DMS114 treated with DMSO at 0.1 percent for 48 hours (cell line): ENCODE measurements at regions not wholly inside any gene's neighbourhood (a gene's known extent, or its start where the extent isn't known, plus 50 kb on each side); places are given as distances from the start of the nearest gene placed in this dataset.

Source experiments
- DNase-seq: peaks from one replicate; lab custom pipeline; 2025; ENCODE audit not compliant: unreplicated experiment; lab: John Stamatoyannopoulos, UW

- no peak for DNase-seq
Measured at GRCh38 chr3:194003114-194004057, 132.6 kb upstream of the HES1 start.

DNA sequence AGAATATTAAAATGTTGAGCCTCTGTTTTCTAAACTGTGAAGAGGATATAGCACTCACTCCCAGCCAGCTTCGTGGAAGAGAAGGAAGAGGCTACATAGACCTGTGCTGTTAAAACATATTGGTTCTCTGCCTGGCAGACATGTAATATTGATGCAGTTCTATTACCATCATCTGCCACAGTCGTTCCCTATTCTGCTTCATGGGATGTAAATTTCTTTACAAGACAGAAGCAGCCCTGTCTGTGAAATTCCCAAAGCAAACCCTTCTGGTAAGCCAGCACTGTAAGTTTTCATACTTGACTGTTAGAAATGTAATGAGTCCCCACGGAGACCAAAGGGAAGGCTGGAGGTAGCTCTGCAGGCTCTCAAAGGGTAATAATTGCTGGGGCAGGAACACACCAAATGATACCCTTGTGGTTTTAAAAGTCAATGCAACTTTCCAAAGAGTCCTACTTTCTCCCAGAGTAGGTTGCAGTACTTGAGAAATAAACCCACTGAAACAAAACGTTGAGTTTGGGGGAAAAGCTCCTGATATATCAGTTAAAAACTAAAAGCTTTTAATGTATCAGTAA lies 129.9 kb upstream of the HES1 start:
- no peak for DNase-seq

GRCh38 chr3:194007592-194008337 lies 128.2 kb upstream of the HES1 start:
- DNase-seq, result no peak

GRCh38 chr3:194009019-194009418 lies 126.9 kb upstream of the HES1 start:
- DNase-seq, result no peak

- DNase-seq, result no peak
Measured at GRCh38 chr3:194009892-194010533, 125.9 kb upstream of the HES1 start.

- DNase-seq, result no peak
Measured at GRCh38 chr3:194011807-194012206, 124.1 kb upstream of the HES1 start.

- DNase-seq, result no peak
Measured at GRCh38 chr3:194013928-194014327, 122.0 kb upstream of the HES1 start.

DNA sequence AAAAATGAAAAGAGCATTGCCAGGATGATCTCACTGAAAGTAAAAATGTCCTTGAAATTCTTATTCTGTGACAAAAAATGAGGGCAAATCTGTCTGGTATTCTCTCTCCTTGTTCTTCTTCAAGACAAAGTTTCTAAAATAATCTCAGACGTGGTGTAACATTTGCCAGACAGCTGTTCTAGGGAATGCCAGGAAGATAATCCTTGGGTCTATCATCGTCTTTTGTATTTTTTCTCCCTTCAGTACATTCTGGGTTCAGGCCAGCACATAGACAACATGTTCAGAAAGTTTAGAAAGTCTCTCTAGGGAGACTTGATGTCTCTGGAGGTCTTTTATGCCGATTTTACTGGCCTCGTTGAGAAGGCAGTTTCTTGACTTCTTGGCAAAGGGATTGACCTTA lies 121.2 kb upstream of the HES1 start:
- DNase-seq, result no peak

- DNase-seq, result no peak
Measured at GRCh38 chr3:194019398-194020165, 116.4 kb upstream of the HES1 start.

DNA sequence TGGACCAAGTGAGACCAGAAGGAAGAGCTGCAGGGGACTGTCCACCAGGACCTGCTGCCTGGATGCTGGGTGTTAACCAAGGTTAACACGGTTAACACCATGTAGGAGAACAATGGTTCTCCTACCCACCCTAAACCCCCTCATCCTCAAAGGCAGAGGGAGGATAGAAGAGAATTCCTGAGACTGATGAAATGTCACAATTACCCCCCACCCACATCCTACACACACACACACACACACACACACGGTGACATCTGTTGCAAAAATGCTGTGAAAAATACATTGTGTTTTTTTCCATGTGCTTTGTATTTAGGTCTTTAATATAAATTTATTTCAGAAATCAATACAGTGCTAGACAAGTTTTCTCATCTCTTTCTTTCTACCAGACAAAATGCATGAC lies 113.9 kb upstream of the HES1 start:
- no peak for DNase-seq

DNA sequence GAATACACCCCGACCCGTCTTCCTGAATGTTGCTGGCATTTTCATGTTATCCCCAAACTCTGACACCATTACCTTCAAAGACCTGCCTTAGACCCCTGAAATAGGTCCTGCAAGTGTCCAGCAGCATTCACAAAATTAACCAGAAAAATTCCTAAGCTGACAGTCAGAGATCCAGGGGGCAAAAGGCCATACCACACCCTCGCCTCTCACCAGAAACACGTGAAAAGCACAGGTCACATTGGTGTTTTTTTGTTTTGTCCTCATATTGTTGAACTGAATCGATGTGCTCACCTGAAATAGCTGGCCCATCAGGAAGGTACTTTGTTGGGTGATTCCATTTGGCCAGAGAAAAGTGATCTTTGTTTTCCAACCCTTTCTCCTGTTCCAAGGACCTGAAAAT lies 113.1 kb upstream of the HES1 start:
- DNase-seq, result no peak

- no peak for DNase-seq
Measured at GRCh38 chr3:194023501-194024280, 112.3 kb upstream of the HES1 start.

GRCh38 chr3:194025119-194025518 lies 110.8 kb upstream of the HES1 start:
- no peak for DNase-seq

GRCh38 chr3:194025951-194026350 lies 110.0 kb upstream of the HES1 start:
- DNase-seq, result no peak

DNA sequence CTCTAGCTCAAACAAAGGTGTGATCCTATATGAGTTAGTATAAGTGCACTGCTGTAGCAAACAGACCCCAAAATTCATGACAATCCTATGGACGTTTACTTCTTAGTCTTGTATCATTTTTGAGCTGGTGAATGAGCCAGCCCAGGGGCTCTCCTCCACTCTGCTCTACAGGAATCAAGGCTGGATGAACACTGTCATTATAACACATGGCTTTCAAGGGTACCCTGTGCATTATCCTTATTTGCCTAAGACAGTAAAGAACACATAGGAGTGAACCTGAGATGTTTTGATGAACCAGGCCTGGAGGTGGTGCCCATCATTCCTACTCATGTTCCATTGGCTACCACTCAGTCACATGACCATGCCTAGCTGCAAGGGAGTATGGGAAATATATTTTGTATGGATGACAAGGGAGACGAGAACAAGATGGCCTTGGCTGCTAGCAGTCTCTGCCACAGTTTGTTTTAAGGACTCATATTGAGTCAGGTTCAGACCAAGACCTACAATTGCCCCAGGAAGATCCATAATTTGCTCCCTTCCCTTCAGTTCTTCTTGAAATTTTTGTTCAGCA lies 107.4 kb upstream of the HES1 start:
- DNase-seq, result no peak

DNA sequence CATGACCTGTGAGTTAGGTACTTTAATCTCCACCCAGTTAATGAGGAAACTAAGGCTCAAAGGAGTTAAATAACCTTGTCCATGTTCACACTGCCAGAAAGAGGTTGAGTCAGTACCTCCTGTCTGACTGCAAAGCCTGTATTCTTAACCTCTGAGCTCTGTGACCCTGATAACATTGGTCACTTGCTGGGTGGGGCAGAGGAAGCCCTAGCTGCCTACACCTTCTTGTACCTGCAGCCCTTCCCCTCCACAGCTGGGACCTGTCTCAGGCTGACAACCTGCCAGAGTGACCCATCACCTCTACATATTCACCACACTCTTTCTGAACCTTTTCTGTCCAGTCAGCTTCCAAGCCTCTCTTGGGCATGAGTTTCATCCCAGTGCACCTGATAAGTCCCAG lies 106.1 kb upstream of the HES1 start:
- DNase-seq, result no peak

DNA sequence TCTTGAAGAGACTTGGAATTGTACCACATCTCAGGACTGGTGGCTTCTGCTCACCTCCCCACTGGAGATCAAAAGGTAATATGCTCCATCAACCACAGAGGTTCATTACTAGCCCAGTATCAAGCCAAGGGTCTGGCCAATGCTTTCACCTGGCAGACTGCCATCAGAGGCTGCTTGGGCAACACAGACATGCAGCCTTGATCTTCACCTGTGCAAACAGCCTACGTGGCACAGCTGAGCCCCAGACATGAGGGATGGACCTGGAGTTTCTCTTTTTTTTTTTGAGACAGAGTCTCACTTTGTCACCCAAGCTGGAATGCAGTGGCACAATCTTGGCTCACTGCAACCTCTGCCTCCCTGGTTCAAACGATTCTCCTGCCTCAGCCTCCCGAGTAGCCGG lies 105.6 kb upstream of the HES1 start:
- DNase-seq, result no peak

- no peak for DNase-seq
Measured at GRCh38 chr3:194031349-194031748, 104.6 kb upstream of the HES1 start.

- DNase-seq, result no peak
Measured at GRCh38 chr3:194031867-194032635, 103.9 kb upstream of the HES1 start.
